GM18909 (cell line): ENCODE measurements at regions not wholly inside any gene's neighbourhood (a gene's known extent, or its start where the extent isn't known, plus 50 kb on each side); places are given as distances from the start of the nearest gene placed in this dataset.
"Not testable (repeated sequence)": the region's sequence is repeated elsewhere in the genome, so short reads cannot be mapped to it uniquely, and the experiment has no call there.

Experiments used
- ATAC-seq: cut with Tn5 transposase; IDR thresholded peaks from one replicate; pipeline ENCODE4 v1.9.1; 2021; ENCODE audit warnings: mild to moderate bottlenecking; ENCODE audit not compliant: unreplicated experiment, poor library complexity

DNA sequence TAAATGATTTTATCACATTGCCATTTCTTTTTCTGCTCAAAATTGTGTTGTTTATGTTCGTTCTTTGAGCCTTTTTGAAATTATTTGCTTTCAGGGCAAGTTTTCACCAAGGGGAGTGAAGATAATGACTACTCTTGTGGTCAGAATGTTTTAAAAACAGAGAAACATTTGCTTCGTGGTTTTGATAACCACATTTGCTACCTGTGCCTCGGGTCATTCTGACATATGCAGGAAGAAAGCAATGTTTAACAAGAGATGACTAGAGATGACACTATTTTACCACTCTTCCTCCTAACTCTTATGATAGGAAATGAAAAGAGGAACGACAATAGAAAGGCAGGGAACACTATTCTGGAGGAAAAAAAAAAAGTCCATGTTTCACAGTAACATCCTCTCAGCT lies 1496.5 kb upstream of the GOT2 start:
- no peak for ATAC-seq

DNA sequence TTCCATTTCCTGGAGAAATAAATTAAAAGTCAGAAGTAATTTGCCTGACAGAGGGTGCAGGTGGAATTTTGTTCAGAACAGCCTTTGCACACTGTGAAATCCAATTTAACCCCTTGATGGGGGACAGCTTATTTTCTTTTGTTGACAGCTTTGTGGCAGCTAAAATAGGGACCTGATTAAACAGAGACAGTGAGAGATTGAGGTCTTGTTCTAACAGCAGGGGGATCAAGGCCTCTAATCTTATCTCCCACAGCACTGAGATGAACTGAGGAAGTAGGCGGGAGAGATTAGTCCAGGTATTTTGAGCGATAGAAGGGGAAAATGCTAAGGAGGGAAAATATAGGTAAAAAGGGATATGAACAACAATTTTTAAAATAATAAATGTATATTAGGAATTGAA lies 1491.4 kb upstream of the GOT2 start:
- ATAC-seq: no peak

DNA sequence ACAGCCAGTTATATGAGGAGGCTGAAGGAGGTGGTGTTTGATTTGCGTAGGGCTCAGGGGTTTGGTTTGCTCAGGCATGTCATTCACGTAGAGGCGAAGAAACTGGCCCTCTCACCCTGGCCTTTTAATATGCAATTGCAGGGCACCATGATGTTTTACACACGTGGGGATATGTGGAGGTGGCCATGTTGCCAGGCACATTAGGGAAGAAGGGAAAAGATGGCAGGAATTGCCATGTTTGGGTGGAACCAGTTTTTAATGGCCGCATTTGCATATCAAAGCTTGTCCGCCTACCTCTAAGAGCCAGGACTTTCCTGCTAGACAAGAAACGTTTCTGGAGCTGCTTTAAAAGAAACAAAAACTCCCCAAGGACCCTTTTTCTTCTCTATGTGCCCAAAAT lies 1483.7 kb upstream of the GOT2 start:
- ATAC-seq: no peak

DNA sequence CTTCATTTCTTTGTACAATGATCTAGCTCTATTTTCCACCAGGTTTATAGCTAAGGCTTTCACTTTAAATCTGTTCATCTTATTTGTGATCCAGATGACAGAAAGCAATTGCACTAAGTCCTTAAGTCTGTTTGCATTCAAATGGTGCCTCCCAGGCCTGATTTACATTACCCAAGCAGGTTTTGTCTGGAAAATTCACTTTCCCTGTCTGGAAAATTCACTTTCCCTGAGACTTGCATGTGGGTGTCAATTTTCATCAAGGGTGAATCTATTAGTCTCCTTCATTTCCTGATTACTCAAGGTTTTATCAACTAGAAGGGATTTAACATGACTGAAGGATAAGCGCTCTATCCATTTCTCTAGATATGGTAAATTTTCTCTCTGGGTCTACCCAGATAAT lies 1480.2 kb upstream of the GOT2 start:
- ATAC-seq: no peak

DNA sequence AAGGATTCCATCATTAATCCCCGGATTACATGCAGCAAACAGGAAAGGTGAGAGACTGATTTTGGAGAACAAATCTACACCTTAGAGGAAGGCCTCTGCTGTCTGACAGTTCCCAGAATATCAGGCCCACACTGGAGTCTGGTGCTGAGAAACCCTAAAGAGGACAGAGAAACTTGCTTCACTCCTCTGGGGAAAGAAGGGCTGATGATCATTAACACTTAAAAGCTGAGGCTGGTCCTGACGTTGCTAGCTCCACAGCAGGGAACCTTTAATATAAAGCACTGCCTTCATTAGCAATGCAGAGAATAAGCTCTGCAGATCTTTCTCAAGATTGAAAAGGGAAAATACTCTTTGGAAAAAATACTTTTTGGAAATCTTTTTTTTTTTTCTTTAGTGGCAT lies 1472.4 kb upstream of the GOT2 start:
- ATAC-seq: no peak

DNA sequence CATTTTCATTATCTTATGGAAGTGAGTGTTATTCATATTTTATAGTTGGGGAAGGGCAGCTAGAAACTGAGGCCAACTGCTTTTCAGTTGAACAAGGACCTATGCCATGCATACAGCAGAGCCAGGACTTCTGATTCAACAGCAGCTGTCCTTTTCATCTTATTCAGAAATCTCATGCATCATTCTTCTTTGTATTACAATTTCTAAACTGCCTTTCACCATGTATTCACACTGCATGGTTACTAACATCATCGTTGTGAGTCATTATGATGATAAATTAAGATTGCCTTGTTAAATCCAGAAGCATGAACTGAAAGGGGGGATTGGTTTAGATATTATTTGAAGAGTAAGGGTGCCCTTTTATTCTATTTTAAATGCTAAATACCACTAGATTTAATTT lies 1470.1 kb upstream of the GOT2 start:
- no peak for ATAC-seq

DNA sequence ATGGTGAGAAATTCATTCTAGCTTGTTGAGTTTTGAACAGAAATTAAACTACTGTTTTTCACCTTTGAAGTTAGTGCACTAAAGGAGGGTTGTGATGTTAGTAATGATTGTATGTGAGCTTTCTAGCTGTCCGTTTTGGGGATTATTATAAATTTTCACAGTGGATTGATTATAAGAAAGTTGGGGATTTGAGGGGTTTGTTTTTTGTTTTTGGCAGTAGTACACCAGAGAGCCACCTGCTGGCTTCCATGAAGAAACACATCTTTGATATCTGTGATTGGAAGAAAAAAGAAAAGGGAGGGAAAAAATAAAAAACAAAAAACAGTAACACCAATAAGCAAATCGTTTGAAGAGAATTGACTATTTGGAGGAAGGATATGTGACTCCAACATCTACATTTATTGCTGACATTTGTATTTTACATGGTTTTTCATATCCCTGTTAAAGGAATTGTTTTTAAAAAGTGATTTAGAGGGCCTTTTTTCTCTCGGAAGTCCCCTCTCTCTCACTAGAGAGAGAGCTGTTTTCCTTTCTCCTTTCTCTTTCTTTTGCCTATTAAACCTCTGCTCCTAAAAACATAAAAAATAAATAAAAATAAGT lies 1469.5 kb upstream of the GOT2 start:
- no peak for ATAC-seq

DNA sequence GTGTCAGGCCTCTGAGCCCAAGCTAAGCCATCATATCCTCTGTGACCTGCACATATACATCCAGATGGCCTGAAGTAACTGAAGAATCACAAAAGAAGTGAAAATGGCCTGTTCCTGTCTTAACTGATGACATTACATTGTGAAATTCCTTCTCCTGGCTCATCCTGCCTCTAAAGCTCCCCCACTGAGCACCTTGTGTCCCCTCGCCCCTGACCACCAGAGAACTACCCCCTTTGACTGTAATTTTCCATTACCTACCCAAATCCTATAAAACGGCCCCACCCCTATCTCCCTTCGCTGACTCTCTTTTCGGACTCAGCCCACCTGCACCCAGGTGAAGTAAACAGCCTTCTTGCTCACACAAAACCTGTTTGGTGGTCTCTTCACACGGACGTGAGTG lies 1466.6 kb upstream of the GOT2 start:
- not testable (repeated sequence) for ATAC-seq

DNA sequence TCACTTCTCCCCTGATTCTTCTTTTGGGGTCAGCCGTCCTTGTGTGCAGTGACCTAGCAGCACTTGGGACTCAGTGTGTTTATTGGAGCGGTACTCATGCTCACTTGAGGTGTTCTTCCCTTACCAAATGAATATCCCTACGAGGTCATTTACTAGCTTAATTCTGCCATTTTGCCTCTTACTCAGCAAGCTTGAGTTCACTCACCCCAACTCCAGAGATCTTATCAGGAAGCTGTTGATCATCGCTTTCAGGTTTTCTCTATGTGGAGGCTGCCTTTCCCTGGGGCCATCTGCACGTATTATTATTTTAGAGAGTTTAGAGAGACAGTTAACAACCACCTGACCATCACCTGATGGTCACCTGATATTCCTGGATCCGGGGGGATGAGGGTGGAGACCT lies 1466.0 kb upstream of the GOT2 start:
- no peak for ATAC-seq

DNA sequence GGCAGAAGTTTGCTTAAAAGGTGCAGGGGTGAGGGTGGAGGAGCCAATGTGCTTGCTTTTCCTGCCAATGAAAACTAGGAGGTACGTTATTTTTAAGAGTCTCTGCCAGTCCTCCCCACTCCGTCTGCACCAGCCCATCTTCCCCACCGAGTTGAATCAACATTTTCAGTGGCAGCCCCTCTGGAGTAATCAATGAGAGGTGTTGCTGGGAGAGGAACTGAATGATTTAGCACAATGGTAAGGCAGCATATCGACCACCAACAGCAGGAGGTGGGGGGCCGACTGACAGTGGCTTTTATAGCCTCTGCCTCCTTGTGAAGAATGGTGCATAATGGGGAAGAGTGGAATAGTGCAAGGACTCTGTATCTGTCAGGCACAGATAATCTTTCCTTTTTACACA lies 1465.0 kb upstream of the GOT2 start:
- ATAC-seq: no peak

DNA sequence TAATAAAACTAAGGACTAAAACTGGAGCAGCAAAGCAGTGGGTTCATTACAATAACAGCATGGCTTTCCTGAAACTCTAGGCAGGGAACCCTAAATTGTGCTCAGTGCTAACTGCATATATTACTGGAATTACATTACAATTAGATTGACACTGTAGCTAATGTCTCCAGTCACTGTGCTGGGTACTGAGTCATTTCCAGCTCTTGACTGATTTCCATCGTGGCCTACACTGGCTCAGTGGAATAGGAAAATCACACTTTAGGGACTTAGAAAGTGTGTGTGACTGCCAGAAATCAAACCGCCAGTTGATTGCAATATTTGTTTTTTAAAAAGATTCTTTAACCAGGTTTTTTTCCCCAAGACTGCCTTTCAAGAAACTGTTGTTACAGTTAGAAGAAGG lies 1447.4 kb upstream of the GOT2 start:
- no peak for ATAC-seq

DNA sequence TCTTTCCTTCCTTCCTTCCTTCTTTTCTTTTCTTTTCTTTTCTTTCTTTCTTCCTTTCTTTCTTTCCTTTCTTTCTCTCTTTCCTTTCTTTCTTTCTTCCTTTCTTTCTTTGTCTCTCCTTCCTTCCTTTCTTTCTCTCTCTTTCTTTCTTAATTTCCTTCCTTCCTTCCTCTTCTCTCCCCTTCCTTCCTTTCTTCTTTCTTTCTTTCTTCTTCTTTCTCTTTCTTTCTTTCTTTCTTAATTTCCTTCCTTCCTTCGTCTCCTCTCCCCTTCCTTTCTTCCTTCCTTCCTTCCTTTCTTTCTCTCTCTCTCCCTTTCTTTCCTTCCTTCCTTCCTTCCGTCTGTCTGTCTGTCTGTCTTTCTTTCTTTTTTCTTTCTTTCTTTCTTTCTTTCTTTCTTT lies 1446.5 kb upstream of the GOT2 start:
- no peak for ATAC-seq

DNA sequence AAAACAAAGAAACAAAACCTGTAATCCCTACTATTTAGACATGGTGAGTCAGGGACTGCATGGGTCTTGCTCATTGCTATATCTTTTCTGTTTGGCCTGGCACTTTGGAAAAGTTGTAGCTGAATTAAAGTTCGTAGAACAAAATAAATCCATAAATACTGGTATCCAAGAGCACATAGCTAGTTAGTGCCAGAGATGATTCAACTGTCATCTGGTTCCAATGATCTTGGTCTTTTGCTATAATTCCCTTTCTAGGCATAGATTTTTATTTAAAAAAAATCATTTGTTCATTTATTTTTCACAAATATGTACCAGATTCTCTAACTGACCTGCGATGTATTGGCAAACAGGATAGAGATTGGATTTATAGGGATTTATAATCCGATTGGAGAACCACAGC lies 1436.1 kb upstream of the GOT2 start:
- ATAC-seq: no peak

DNA sequence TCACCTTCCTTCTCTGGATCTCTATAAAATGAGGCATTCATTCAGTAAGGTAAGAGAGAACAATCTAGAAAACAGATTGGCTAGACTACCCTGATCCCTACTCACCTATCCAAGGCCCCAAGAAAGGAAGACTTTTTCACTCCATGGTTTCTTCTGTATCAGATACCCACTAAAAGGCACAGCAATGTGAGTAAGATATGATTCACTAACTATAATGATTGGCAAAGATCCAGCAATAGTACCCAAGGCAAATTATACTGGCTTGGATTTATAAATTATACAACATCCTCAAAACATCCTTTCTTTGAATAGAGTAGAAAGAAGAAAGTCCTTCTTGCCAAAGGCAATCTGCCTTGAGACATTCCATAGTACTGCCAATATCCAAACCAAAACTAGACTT lies 1432.0 kb upstream of the GOT2 start:
- no peak for ATAC-seq

DNA sequence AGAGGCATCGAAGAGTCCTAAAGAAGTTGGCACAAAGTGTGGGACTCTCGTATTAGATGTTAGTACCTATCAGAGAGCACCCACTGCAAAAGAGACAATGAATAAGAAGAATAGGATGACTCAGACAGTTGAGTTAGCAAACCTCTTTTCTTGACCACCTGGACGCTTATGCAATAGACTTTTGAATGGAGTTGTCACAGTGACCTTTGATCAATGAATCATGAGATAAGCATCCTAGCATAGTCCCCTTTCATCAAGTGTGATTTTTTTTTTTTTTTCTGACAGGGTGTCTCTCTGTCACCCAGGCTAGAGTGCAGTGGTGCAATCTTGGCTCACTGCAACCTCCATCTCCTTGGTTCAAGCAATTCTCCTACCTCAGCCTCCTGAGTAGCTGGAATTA lies 1417.9 kb upstream of the GOT2 start:
- ATAC-seq: no peak

DNA sequence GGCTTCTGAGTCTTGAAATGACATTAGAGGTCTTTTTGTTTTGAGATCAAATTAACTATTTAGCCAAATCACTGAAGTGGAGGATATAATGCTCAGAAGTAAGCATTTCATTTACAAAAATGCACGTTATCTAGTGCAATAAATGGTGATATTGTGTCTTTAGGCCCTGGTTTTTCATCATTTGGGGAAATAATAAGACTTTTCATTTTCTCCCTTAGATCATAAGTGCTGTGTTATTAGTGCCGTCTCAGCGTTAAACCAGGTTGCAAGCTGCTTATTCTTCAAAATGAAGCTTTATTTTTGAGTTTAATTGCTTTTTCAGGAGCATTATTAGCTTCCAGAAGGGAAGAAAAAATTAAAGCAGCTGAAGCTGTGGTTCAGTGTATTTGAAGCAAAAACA lies 1416.8 kb upstream of the GOT2 start:
- ATAC-seq: no peak

DNA sequence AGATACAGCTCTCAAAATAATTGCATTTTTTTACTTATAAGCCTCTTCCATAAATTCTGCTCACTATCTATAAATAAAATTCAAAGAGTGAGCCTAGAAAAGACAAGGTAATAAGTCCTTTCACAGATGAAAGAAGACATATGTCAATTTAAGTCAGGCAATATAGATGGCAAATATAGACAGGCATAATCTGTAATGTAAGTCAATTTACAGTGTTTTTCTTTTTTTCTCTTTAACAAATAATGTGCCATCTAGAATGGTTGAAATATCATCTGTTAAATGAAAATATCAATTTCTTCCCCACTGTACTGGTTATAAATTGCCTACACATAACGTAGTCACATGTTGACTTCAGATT lies 1409.2 kb upstream of the GOT2 start:
- ATAC-seq: no peak

DNA sequence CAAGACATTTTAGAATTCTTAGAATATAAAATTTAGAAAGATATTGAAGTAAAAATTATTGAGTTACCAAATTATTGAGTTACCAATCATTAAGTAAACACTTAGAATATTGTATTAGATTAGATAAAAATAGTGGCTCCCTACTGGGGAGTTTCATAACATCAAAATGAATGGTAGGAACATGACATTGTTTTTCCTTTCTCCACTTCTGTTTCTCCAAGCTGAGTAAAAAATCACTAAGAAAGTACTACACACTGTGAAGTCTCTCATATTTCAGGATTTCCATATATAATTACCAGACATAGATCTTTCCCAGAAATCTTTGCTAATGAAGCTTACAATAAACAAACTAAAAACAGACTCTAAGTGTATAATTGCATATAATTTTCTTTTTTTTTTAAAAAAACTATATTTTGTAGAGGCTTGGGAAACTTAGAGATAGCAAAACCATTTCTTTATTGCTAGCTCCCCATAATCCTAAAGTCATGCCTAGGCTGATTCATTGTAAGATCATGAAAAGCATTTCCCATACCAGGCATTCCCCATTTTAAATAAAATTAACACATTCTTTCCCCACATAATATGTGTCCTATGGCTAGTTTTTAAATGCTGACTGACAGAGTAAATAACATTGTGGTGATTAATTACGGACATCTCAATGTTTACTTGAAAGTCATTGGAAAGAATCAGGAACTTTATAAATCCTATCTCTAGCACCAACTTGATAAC lies 1408.7 kb upstream of the GOT2 start:
- no peak for ATAC-seq

DNA sequence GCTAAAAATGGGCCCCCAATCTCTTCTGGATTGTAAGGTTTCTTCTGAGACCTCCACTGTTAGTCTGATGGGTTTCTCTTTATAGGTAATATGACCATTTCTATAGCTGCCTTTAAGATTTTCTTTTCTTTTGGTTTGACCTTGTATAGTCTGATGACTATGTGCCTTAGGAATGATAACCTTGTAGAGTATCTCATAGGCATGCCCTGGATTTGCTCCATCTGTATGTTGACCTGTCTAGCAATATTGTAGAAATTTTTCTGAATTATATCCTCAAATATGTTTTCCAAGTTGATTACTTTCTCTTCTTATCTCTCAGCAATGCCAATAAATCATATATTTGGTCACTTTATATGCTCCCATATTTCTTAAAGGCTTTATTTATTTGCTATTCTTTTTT lies 1403.8 kb upstream of the GOT2 start:
- ATAC-seq: no peak

DNA sequence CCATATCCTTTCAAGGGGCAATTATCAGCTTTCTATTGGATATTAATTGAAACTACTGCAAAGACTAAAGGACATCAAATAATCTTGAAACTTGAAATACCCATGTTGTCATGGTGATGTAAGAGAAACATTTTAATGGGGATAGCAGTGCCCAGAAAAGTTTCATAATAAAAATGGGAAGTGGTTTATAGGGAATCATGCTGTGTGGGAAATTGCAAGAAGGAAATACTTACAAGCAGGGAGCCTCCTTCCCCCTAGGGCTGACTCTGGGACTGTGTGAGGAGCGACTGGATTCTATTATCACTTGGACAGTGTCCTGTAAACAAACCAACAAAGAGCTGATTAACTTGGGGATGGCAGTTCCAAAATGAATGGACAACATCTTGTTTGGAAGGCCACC lies 1393.1 kb upstream of the GOT2 start:
- no peak for ATAC-seq

DNA sequence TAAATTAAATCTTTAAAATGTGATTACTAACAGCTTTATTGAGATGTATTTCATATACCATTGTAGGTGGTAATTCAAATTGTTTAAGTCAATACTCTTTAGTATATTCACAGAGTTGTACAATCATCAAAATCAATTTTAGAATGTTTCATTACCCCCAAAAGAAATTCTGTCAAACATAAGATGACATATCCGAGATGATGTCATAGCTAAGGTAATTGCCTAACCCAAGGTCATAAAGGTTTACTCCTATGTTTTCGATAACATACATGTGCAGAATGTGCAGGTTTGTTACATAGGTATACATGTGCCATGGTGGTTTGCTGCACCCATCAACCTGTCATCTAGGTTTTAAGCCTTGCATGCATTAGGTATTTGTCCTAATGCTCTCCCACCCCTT lies 1392.0 kb upstream of the GOT2 start:
- ATAC-seq: not testable (repeated sequence)

DNA sequence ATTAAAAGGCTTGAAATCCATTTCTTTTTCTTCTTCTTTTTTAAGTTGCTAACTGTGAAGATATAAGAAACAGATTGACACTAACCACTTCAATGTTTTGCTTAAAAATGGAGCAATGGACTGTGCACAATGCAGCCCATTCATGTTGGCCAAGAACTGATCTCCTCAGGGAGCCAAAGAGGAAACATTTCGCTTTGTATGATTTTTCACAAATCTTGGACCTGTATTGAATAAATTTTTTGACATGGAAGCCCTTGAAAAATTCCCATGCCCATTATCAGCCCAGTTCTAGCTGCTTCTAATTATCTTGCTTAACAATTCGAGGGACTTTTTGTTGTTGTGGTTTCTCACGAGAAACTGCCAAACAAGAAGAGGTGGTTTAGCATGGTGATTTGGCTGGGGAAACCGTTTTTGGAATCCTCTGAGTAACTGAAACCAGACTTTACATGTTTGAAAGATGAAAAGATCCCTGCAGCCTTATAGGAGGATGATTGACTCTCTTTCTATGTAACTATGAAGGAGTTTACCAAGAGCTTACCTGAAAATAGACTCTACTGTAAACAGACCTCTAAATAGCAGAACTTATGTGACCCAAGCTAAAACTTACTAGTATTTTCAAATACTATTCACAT lies 1389.4 kb upstream of the GOT2 start:
- ATAC-seq: no peak
